COR-L47 (cell line): ENCODE measurements at regions not wholly inside any gene's neighbourhood (a gene's known extent, or its start where the extent isn't known, plus 50 kb on each side); places are given as distances from the start of the nearest gene placed in this dataset.
"Not testable (repeated sequence)": the region's sequence is repeated elsewhere in the genome, so short reads cannot be mapped to it uniquely, and the experiment has no call there.

Experiments
- DNase-seq: peaks from one replicate; lab custom pipeline; 2025; lab: John Stamatoyannopoulos, UW

GRCh38 chr7:24436131-24436920, 136.9 kb upstream of the PALS2 start:
- DNase-seq = no peak

- no peak for DNase-seq
Observed at GRCh38 chr7:24438232-24438631, 135.0 kb upstream of the PALS2 start.

- not testable (repeated sequence) for DNase-seq
Observed at GRCh38 chr7:24439104-24439503, 134.1 kb upstream of the PALS2 start.

GRCh38 chr7:24440892-24441291, 132.4 kb upstream of the PALS2 start:
- DNase-seq = no peak

- DNase-seq = no peak
Observed at GRCh38 chr7:24441314-24442027, 131.8 kb upstream of the PALS2 start.

- no peak for DNase-seq
Observed at GRCh38 chr7:24442170-24442777, 131.0 kb upstream of the PALS2 start.

GRCh38 chr7:24444666-24445440, 128.4 kb upstream of the PALS2 start:
- DNase-seq = no peak

GRCh38 chr7:24448038-24448437, 125.2 kb upstream of the PALS2 start:
- no peak for DNase-seq

- not testable (repeated sequence) for DNase-seq
Observed at GRCh38 chr7:24449416-24449815, 123.8 kb upstream of the PALS2 start.

GRCh38 chr7:24455813-24456525, 117.3 kb upstream of the PALS2 start:
- no peak for DNase-seq

- DNase-seq = no peak
Observed at GRCh38 chr7:24456526-24457218, 116.6 kb upstream of the PALS2 start.

GRCh38 chr7:24457219-24457558, 116.1 kb upstream of the PALS2 start:
- no peak for DNase-seq

GRCh38 chr7:24462117-24462516, 111.1 kb upstream of the PALS2 start:
- DNase-seq = no peak

GRCh38 chr7:24462984-24463383, 110.3 kb upstream of the PALS2 start:
- DNase-seq = no peak

GRCh38 chr7:24463474-24463873, 109.8 kb upstream of the PALS2 start:
- no peak for DNase-seq

- no peak for DNase-seq
Observed at GRCh38 chr7:24464861-24465260, 108.4 kb upstream of the PALS2 start.

GRCh38 chr7:24466168-24466768, 107.0 kb upstream of the PALS2 start:
- no peak for DNase-seq

- no peak for DNase-seq
Observed at GRCh38 chr7:24469118-24469517, 104.1 kb upstream of the PALS2 start.

- no peak for DNase-seq
Observed at GRCh38 chr7:24472093-24472492, 101.2 kb upstream of the PALS2 start.

GRCh38 chr7:24475166-24475961, 97.9 kb upstream of the PALS2 start:
- no peak for DNase-seq
